SU-DHL-6 (cell line): ENCODE measurements at regions not wholly inside any gene's neighbourhood (a gene's known extent, or its start where the extent isn't known, plus 50 kb on each side); places are given as distances from the start of the nearest gene placed in this dataset.

Experiments
- H2AFZ ChIP-seq: fragments of 200-600 bp; sonication (generic); 2 replicates; pipeline ENCODE4 v1.6.1; 2014; ENCODE audit warnings: low read depth, mild to moderate bottlenecking, moderate library complexity, mixed read lengths, antibody characterized with exemption, low read length; ENCODE audit not compliant: severe bottlenecking
- H3F3A ChIP-seq: fragments of 200-600 bp; shearing (Covaris generic); 2 replicates; pipeline ENCODE4 v1.6.0; 2016; ENCODE audit warnings: antibody characterized with exemption, mild to moderate bottlenecking; ENCODE audit not compliant: insufficient read depth
- H3K27ac ChIP-seq: fragments of 200-600 bp; sonication (generic); 2 replicates; pipeline ENCODE4 v1.5.1; 2016; ENCODE audit warnings: low read depth, mild to moderate bottlenecking, low read length, moderate library complexity, mixed read lengths
- H3K27me3 ChIP-seq: fragments of 200-600 bp; sonication (generic), shearing (Covaris generic); 2 replicates; pipeline ENCODE4 v1.6.0; 2014; ENCODE audit warnings: mild to moderate bottlenecking, low read length
- H3K36me3 ChIP-seq: fragments of 200-600 bp; sonication (generic); 2 replicates; pipeline ENCODE4 v1.6.1; 2014; ENCODE audit warnings: mild to moderate bottlenecking, low read length, mixed read lengths
- H3K4me2 ChIP-seq: fragments of 300-600, 200-600 bp; shearing (Covaris generic), sonication (generic); 2 replicates; pipeline ENCODE4 v1.6.0; 2014; ENCODE audit warnings: low read length, low read depth, mild to moderate bottlenecking; ENCODE audit not compliant: poor library complexity, severe bottlenecking
- H3K4me3 ChIP-seq: fragments of 200-600 bp; sonication (generic); 2 replicates; pipeline ENCODE4 v1.5.1; 2014; ENCODE audit warnings: antibody characterized with exemption, low read length, mild to moderate bottlenecking, mixed read lengths; ENCODE audit not compliant: insufficient read depth, poor library complexity, severe bottlenecking
- H3K79me2 ChIP-seq: fragments of 200-600 bp; sonication (generic); 2 replicates; pipeline ENCODE4 v1.6.1; 2014; ENCODE audit warnings: mild to moderate bottlenecking, low read length, moderate library complexity; ENCODE audit not compliant: insufficient read depth
- H3K9ac ChIP-seq: fragments of 200-600 bp; sonication (generic); 2 replicates; pipeline ENCODE4 v1.7.0; 2014; ENCODE audit warnings: mild to moderate bottlenecking, low read length
- H3K9me2 ChIP-seq: fragments of 200-600 bp; sonication (generic); replicated peaks from 2 replicates; pipeline ENCODE4 v1.6.1; 2014; ENCODE audit warnings: low read length; ENCODE audit not compliant: insufficient read depth
- H3K9me3 ChIP-seq: fragments of 200-600 bp; sonication (generic); 2 replicates; pipeline ENCODE4 v1.6.1; 2014; ENCODE audit warnings: low read length, mixed read lengths; ENCODE audit not compliant: insufficient read depth
- H4K20me1 ChIP-seq: fragments of 200-600 bp; sonication (generic); 2 replicates; pipeline ENCODE4 v1.6.1; 2014; ENCODE audit warnings: low read depth, mild to moderate bottlenecking, antibody characterized with exemption, low read length, moderate library complexity, mixed read lengths
- CTCF ChIP-seq: fragments of 200-600 bp; sonication (generic); IDR thresholded peaks from one replicate; pipeline ENCODE4 v1.5.1; 2017; ENCODE audit warnings: antibody characterized with exemption, mild to moderate bottlenecking, low read length, moderate library complexity; ENCODE audit not compliant: insufficient read depth, poor library complexity, severe bottlenecking
- EZH2phosphoT487 ChIP-seq: fragments of 200-600 bp; sonication (generic), shearing (Covaris generic); conservative IDR thresholded peaks from 2 replicates; pipeline ENCODE4 v1.6.1; 2018; ENCODE audit warnings: mild to moderate bottlenecking, antibody characterized with exemption, low read length, moderate library complexity, mixed read lengths

- no peak overlapping the region for H2AFZ ChIP-seq
- no peaks in the 10 kb centered on the region for H3K27me3 ChIP-seq
- H4K20me1 ChIP-seq, result no peaks in the 10 kb centered on the region
Observed at GRCh38 chr3:81416812-81417211, 344.6 kb downstream of the GBE1 start.

GRCh38 chr3:81406318-81406717 lies 355.1 kb downstream of the GBE1 start:
- no peak overlapping the region for H3K4me3 ChIP-seq
- no peak overlapping the region for H3K4me2 ChIP-seq
- H3K79me2 ChIP-seq, result no peaks in the 10 kb centered on the region
- no peaks in the 10 kb centered on the region for H3F3A ChIP-seq
- no peak overlapping the region for H2AFZ ChIP-seq
- no peak overlapping the region for H3K27ac ChIP-seq
- H3K9me2 ChIP-seq, result no peaks in the 10 kb centered on the region
- no peak overlapping the region for H3K9ac ChIP-seq
- no peaks in the 10 kb centered on the region for H3K27me3 ChIP-seq
- no peaks in the 10 kb centered on the region for H3K36me3 ChIP-seq
- no peaks in the 10 kb centered on the region for H4K20me1 ChIP-seq
- no peak for TF ChIP-seq CTCF
- no peak for TF ChIP-seq EZH2phosphoT487
- no peaks in the 10 kb centered on the region for H3K9me3 ChIP-seq

More at GRCh38 chr3:81416812-81417211, 344.6 kb downstream of the GBE1 start:
- no peak overlapping the region for H3K4me2 ChIP-seq
- H3K9me3 ChIP-seq, result no peaks in the 10 kb centered on the region
- no peaks in the 10 kb centered on the region for H3K79me2 ChIP-seq
- no peak overlapping the region for H3K9ac ChIP-seq
- no peaks in the 10 kb centered on the region for H3K9me2 ChIP-seq
- H3F3A ChIP-seq, result no peaks in the 10 kb centered on the region
- no peak overlapping the region for H3K4me3 ChIP-seq
- TF ChIP-seq CTCF (no peak), EZH2phosphoT487 (no peak)
- H3K36me3 ChIP-seq, result no peaks in the 10 kb centered on the region
- no peak overlapping the region for H3K27ac ChIP-seq

DNA sequence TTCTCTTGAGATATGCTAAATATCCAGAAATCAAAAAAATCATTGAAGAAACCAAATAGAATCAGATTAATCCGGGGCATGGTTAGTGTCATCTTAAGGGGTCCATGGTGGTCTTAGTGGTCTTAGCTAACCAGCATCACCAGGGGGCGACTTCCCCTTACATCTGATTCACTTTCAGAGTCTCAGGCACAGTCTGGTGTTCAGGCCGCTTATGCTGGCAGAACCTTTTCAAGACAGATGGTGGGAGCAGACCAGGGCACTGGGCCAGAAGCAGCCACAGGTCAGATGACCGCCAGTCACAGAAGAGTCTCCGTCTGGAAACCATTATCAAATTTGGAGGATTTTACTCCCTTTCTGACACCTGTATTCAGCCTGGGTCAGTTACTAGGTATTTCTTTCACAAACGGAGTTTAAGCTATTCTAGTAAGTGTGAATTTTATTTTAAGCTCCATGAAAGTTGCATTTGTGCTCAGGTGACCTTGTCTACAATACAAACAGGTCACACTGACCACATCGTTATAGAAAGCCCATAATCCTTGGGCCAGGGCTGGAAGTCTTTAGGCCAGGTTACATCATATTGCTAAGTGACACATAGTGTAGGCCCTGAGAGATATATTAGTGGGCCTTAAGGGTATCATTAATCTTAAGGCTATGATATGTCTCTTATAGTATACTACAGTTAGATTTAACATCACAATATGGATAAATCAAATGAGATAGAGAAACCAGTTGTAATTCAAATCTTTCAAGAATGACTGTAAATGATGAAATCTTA lies 365.5 kb downstream of the GBE1 start:
- H4K20me1 ChIP-seq, result no peaks in the 10 kb centered on the region
- H3K36me3 ChIP-seq, result no peaks in the 10 kb centered on the region
- H3K9ac ChIP-seq, result no peak overlapping the region
- H3K4me2 ChIP-seq, result no peak overlapping the region
- H3K27ac ChIP-seq, result no peak overlapping the region
- H3K9me2 ChIP-seq, result no peaks in the 10 kb centered on the region
- H3K79me2 ChIP-seq, result no peaks in the 10 kb centered on the region
- H2AFZ ChIP-seq, result no peak overlapping the region
- H3K9me3 ChIP-seq, result no peaks in the 10 kb centered on the region
- H3K4me3 ChIP-seq, result no peak overlapping the region
- no peak for TF ChIP-seq CTCF
- no peak for TF ChIP-seq EZH2phosphoT487
- H3K27me3 ChIP-seq, result no peaks in the 10 kb centered on the region
- H3F3A ChIP-seq, result no peaks in the 10 kb centered on the region
